HG03103 (cell line): ENCODE measurements at regions not wholly inside any gene's neighbourhood (a gene's known extent, or its start where the extent isn't known, plus 50 kb on each side); places are given as distances from the start of the nearest gene placed in this dataset.

Source experiments
- ATAC-seq: cut with Tn5 transposase; IDR thresholded peaks from one replicate; pipeline ENCODE4 v1.9.1; 2021; ENCODE audit warnings: low read depth; ENCODE audit not compliant: unreplicated experiment

- no peak for ATAC-seq
These were observed 190.4 kb upstream of the DIO3 start for GRCh38 chr14:101370593-101371569.

- ATAC-seq = no peak
These were observed 189.2 kb upstream of the DIO3 start for GRCh38 chr14:101371799-101372793.

GRCh38 chr14:101372894-101373620 is 188.2 kb upstream of the DIO3 start:
- ATAC-seq = no peak

- no peak for ATAC-seq
These were observed 187.5 kb upstream of the DIO3 start for GRCh38 chr14:101373690-101374295.

- ATAC-seq = no peak
These were observed 186.6 kb upstream of the DIO3 start for GRCh38 chr14:101374373-101375338.

GRCh38 chr14:101377069-101377468 is 184.2 kb upstream of the DIO3 start:
- ATAC-seq = no peak

- no peak for ATAC-seq
These were observed 181.5 kb upstream of the DIO3 start for GRCh38 chr14:101379842-101380241.

GRCh38 chr14:101380512-101380911 is 180.8 kb upstream of the DIO3 start:
- ATAC-seq = no peak

GRCh38 chr14:101380940-101381339 is 180.4 kb upstream of the DIO3 start:
- no peak for ATAC-seq

GRCh38 chr14:101383737-101384338 is 177.5 kb upstream of the DIO3 start:
- no peak for ATAC-seq

GRCh38 chr14:101394374-101394773 is 166.9 kb upstream of the DIO3 start:
- ATAC-seq = no peak

- ATAC-seq = no peak
These were observed 165.5 kb upstream of the DIO3 start for GRCh38 chr14:101395779-101396178.

- no peak for ATAC-seq
These were observed 164.1 kb upstream of the DIO3 start for GRCh38 chr14:101397206-101397605.

GRCh38 chr14:101398011-101398410 is 163.3 kb upstream of the DIO3 start:
- no peak for ATAC-seq

- no peak for ATAC-seq
These were observed 161.4 kb upstream of the DIO3 start for GRCh38 chr14:101399737-101400517.

- ATAC-seq = no peak
These were observed 160.5 kb upstream of the DIO3 start for GRCh38 chr14:101400830-101401229.

- ATAC-seq = no peak
These were observed 158.2 kb upstream of the DIO3 start for GRCh38 chr14:101402936-101403660.
